IMR-90 (cell line): ENCODE measurements at regions not wholly inside any gene's neighbourhood (a gene's known extent, or its start where the extent isn't known, plus 50 kb on each side); places are given as distances from the start of the nearest gene placed in this dataset.

Experiments
- ATAC-seq: fragments of 200-7000 bp; cut with Tn5 transposase; 2 replicates; pipeline ENCODE4 v1.9.1; 2020; ENCODE audit warnings: low read depth, mild to moderate bottlenecking, moderate library complexity
- BruUV-seq: library from RNA; stranded (reverse); fragments of 400-500 nt; replicated peaks from 2 replicates; lab custom pipeline; 2021; lab: Mats Ljungman, UMichigan
- CTCF ChIA-PET: fragments of 300-600 bp; formaldehyde crosslinking; extraction: SDS; loops from one replicate; lab custom pipeline; 2021; ENCODE audit warnings: antibody characterized with exemption; lab: Yijun Ruan, JAX
- POLR2A ChIA-PET: fragments of 300-600 bp; sonication (Branson Sonifier 250); formaldehyde crosslinking; loops from one replicate; lab custom pipeline; 2022; ENCODE audit warnings: antibody characterized with exemption; ENCODE audit not compliant: unreplicated experiment; lab: Charles Lee
- DNase-seq: peaks from one replicate; pipeline ENCODE4 v3.0.0; 2013
- H2AFZ ChIP-seq: replicated peaks from 2 replicates; pipeline ENCODE3; 2013; ENCODE audit warnings: low read length, mild to moderate bottlenecking; ENCODE audit not compliant: poor library complexity
- H2AK5ac ChIP-seq: 2 replicates; pipeline ENCODE4 v1.6.1; 2013; ENCODE audit warnings: low read depth, low read length, inconsistent platforms
- H2AK9ac ChIP-seq: replicated peaks from 2 replicates; pipeline ENCODE3; 2013; ENCODE audit warnings: mild to moderate bottlenecking, low read depth, low read length, moderate library complexity; ENCODE audit not compliant: poor library complexity
- H2BK120ac ChIP-seq: 2 replicates; pipeline ENCODE4 v1.6.1; 2013; ENCODE audit warnings: low read depth, low read length, inconsistent platforms
- H2BK15ac ChIP-seq: 3 replicates; pipeline ENCODE4 v1.6.1; 2013; ENCODE audit warnings: low read depth, low read length, inconsistent platforms
- H2BK20ac ChIP-seq: 2 replicates; pipeline ENCODE4 v1.6.1; 2013; ENCODE audit warnings: low read depth, mild to moderate bottlenecking, inconsistent platforms, low read length, moderate library complexity
- H2BK5ac ChIP-seq: 2 replicates; pipeline ENCODE4 v1.6.1; 2013; ENCODE audit warnings: mild to moderate bottlenecking, low read depth, low read length, inconsistent platforms; ENCODE audit not compliant: poor library complexity, severe bottlenecking
- H3K14ac ChIP-seq: replicated peaks from 2 replicates; pipeline ENCODE4 v1.6.1; 2013; ENCODE audit warnings: low read depth, low read length, inconsistent platforms
- H3K18ac ChIP-seq: 2 replicates; pipeline ENCODE4 v1.6.1; 2013; ENCODE audit warnings: low read depth, low read length, control low read depth
- H3K23ac ChIP-seq: 2 replicates; pipeline ENCODE4 v1.6.1; 2013; ENCODE audit warnings: low read depth, low read length, inconsistent platforms
- H3K27ac ChIP-seq: 2 replicates; pipeline ENCODE4 v1.5.1; 2013; ENCODE audit warnings: mild to moderate bottlenecking, control low read depth, low read length; ENCODE audit not compliant: insufficient read depth
- H3K27me3 ChIP-seq: 2 replicates; pipeline ENCODE4 v1.6.1; 2013; ENCODE audit warnings: low read length; ENCODE audit not compliant: control insufficient read depth, insufficient read depth
- H3K36me3 ChIP-seq: 2 replicates; pipeline ENCODE4 v1.6.1; 2013; ENCODE audit warnings: low read length, mixed read lengths; ENCODE audit not compliant: control insufficient read depth, insufficient read depth
- H3K4ac ChIP-seq: 2 replicates; pipeline ENCODE4 v1.6.1; 2013; ENCODE audit warnings: low read depth, low read length, inconsistent platforms
- H3K4me1 ChIP-seq: 2 replicates; pipeline ENCODE4 v1.6.1; 2013; ENCODE audit warnings: low read length, mixed read lengths; ENCODE audit not compliant: control insufficient read depth, insufficient read depth
- H3K4me2 ChIP-seq: 2 replicates; pipeline ENCODE4 v1.6.1; 2013; ENCODE audit warnings: low read depth, mild to moderate bottlenecking, control low read depth, low read length, moderate library complexity
- H3K4me3 ChIP-seq: 2 replicates; pipeline ENCODE4 v1.5.1; 2013; ENCODE audit warnings: low read depth, mild to moderate bottlenecking, control low read depth, low read length, moderate library complexity; ENCODE audit not compliant: insufficient read depth
- H3K56ac ChIP-seq: 2 replicates; pipeline ENCODE4 v1.6.1; 2013; ENCODE audit warnings: low read length, inconsistent platforms; ENCODE audit not compliant: insufficient read depth; ENCODE audit errors: extremely low read depth
- H3K79me1 ChIP-seq, 2 experiments: 2 replicates each; pipeline ENCODE4 v1.6.1; 2013; ENCODE audit warnings: low read length in 2 of 2, inconsistent platforms in 1 of 2, low read depth in 1 of 2
- H3K9ac ChIP-seq: 2 replicates; pipeline ENCODE4 v1.6.1; 2013; ENCODE audit warnings: low read depth, low read length, control low read depth
- H3K9me1 ChIP-seq: 2 replicates; pipeline ENCODE4 v1.6.1; 2013; ENCODE audit warnings: low read length, inconsistent platforms; ENCODE audit not compliant: insufficient read depth
- H3K9me3 ChIP-seq: 2 replicates; pipeline ENCODE4 v1.6.1; 2013; ENCODE audit warnings: low read length; ENCODE audit not compliant: control insufficient read depth, insufficient read depth
- H4K20me1 ChIP-seq: 2 replicates; pipeline ENCODE4 v1.6.1; 2013; ENCODE audit warnings: low read length, inconsistent platforms; ENCODE audit not compliant: insufficient read depth
- H4K5ac ChIP-seq: 2 replicates; pipeline ENCODE4 v1.6.1; 2013; ENCODE audit warnings: mild to moderate bottlenecking, low read depth, low read length, control low read depth
- H4K8ac ChIP-seq, 2 experiments: 2 replicates each; pipeline ENCODE4 v1.6.1; 2013; ENCODE audit warnings: low read depth in 2 of 2, low read length in 2 of 2, control low read depth in 1 of 2, inconsistent platforms in 1 of 2
- H4K91ac ChIP-seq: 2 replicates; pipeline ENCODE4 v1.6.1; 2013; ENCODE audit warnings: low read depth, low read length, inconsistent platforms; ENCODE audit not compliant: insufficient read depth
- MXI1 ChIP-seq: IDR thresholded peaks from 2 replicates; pipeline ENCODE4 v1.6.1; 2012; ENCODE audit warnings: low read depth, mild to moderate bottlenecking, low read length, moderate library complexity, borderline replicate concordance
- POLR2A ChIP-seq: IDR thresholded peaks from 2 replicates; pipeline ENCODE4 v1.6.1; 2012; ENCODE audit warnings: mild to moderate bottlenecking, low read depth, low read length
- RFX5 ChIP-seq: IDR thresholded peaks from 2 replicates; pipeline ENCODE4 v1.8.0; 2012; ENCODE audit warnings: low read depth, mild to moderate bottlenecking, low read length, moderate library complexity
- USF2 ChIP-seq: fragments of 150-350 bp; IDR thresholded peaks from 2 replicates; pipeline ENCODE4 v1.6.1; 2017; ENCODE audit warnings: mild to moderate bottlenecking, antibody characterized with exemption, low read length, low read depth
- WGBS, 2 experiments: methylation state at CpG; one replicate each; pipeline versions ENCODE4 v1.1.5 to v1.1.7; 2013; ENCODE audit warnings: missing lambda C conversion rate in 2 of 2; ENCODE audit not compliant: insufficient read length in 1 of 2; ENCODE audit errors: extremely low coverage in 2 of 2; 5-methylcytosine and 5-hydroxymethylcytosine counted together
- dilution Hi-C: fragments of 300-500 bp; cut with HindIII; formaldehyde crosslinking; loops from one replicate; pipeline ENCODE4 v1.14.3; 2018; ENCODE audit warnings: low sequenced_read_pairs; ENCODE audit not compliant: unreplicated experiment
- in situ Hi-C: fragments of 300-500 bp; cut with MboI; formaldehyde crosslinking; loops from 3 replicates; pipeline ENCODE4 v1.14.3; 2019; ENCODE audit warnings: low sequenced_read_pairs, inconsistent platforms, mixed read lengths
- intact Hi-C: fragments of 100-400 bp; cut with micrococcal nuclease; formaldehyde crosslinking; loops from 2 replicates; pipeline ENCODE4 v1.10.0; 2022

GRCh38 chrX:121310820-121311219, 263.4 kb downstream of the GLUD2 start:
- no peak for TF ChIP-seq MXI1
- no peak for TF ChIP-seq POLR2A
- TF ChIP-seq RFX5, result no peak
- no peak for TF ChIP-seq USF2
- ATAC-seq, result no peak
- H3K27ac ChIP-seq, result no peak overlapping the region
- H3K4ac ChIP-seq, result no peak overlapping the region
- H2BK20ac ChIP-seq, result no peak overlapping the region
- no peaks in the 10 kb centered on the region for H3K4me1 ChIP-seq
- no peaks in the 10 kb centered on the region for H3K79me1 ChIP-seq
- no peak overlapping the region for H3K4me2 ChIP-seq
- CTCF ChIA-PET, result no interaction called here
- H3K9ac ChIP-seq, result no peak overlapping the region
- H3K56ac ChIP-seq, result no peak overlapping the region
- no peak overlapping the region for H2BK5ac ChIP-seq
- H2AFZ ChIP-seq, result no peak overlapping the region
- no peak overlapping the region for H4K8ac ChIP-seq
- no peaks in the 10 kb centered on the region for H3K27me3 ChIP-seq
- intact Hi-C loops (no loop called here), dilution Hi-C loops (no loop called here), in situ Hi-C loops (no loop called here)
- H2AK5ac ChIP-seq, result no peak overlapping the region
- H2BK15ac ChIP-seq, result no peak overlapping the region
- no peaks in the 10 kb centered on the region for H3K9me1 ChIP-seq
- no peak overlapping the region for H3K18ac ChIP-seq
- H3K23ac ChIP-seq, result no peak overlapping the region
- no TSS peak for BruUV-seq
- H4K20me1 ChIP-seq, result no peaks in the 10 kb centered on the region
- H3K4me3 ChIP-seq, result no peak overlapping the region
- H2BK120ac ChIP-seq, result no peak overlapping the region
- no peak overlapping the region for H3K14ac ChIP-seq
- no peaks in the 10 kb centered on the region for H3K36me3 ChIP-seq
- WGBS, 2 experiments, result no CpG with 5 or more reads among the region's 2 CpGs
- DNase-seq, result no peak
- no peak overlapping the region for H4K5ac ChIP-seq
- POLR2A ChIA-PET, result no interaction called here
- no peak overlapping the region for H2AK9ac ChIP-seq
- H3K9me3 ChIP-seq, result no peaks in the 10 kb centered on the region
- H4K91ac ChIP-seq, result no peak overlapping the region
